Calu3 (cell line): ENCODE measurements at regions not wholly inside any gene's neighbourhood (a gene's known extent, or its start where the extent isn't known, plus 50 kb on each side); places are given as distances from the start of the nearest gene placed in this dataset.
"Not testable (repeated sequence)": the region's sequence is repeated elsewhere in the genome, so short reads cannot be mapped to it uniquely, and the experiment has no call there.

Experiments
- BruUV-seq: library from RNA; stranded (reverse); fragments of 400-500 nt; replicated peaks from 2 replicates; lab custom pipeline; 2021; lab: Mats Ljungman, UMichigan
- CTCF ChIA-PET: fragments of 300-600 bp; sonication (Branson Sonifier 250); formaldehyde crosslinking; loops from one replicate; lab custom pipeline; 2022; ENCODE audit warnings: antibody characterized with exemption; lab: Charles Lee
- DNase-seq: peaks from one replicate; pipeline ENCODE4 v3.0.0; 2022
- H3K27ac Mint-ChIP-seq: one replicate; pipeline ENCODE4 v1.8.0; 2022; ENCODE audit warnings: mixed read lengths; ENCODE audit not compliant: unreplicated experiment
- H3K27me3 Mint-ChIP-seq: one replicate; pipeline ENCODE4 v1.8.0; 2022; ENCODE audit warnings: mixed read lengths; ENCODE audit not compliant: unreplicated experiment
- H3K36me3 Mint-ChIP-seq: one replicate; pipeline ENCODE4 v1.8.0; 2022; ENCODE audit warnings: mild to moderate bottlenecking, moderate library complexity, mixed read lengths; ENCODE audit not compliant: insufficient read depth, unreplicated experiment
- H3K4me1 Mint-ChIP-seq: one replicate; pipeline ENCODE4 v1.8.0; 2022; ENCODE audit warnings: mild to moderate bottlenecking, low read depth, mixed read lengths; ENCODE audit not compliant: unreplicated experiment
- H3K4me3 Mint-ChIP-seq: one replicate; pipeline ENCODE4 v1.8.0; 2022; ENCODE audit warnings: mild to moderate bottlenecking, low read depth, moderate library complexity, mixed read lengths; ENCODE audit not compliant: unreplicated experiment
- H3K9me3 Mint-ChIP-seq: one replicate; pipeline ENCODE4 v1.8.0; 2022; ENCODE audit warnings: low read depth, mixed read lengths; ENCODE audit not compliant: unreplicated experiment
- intact Hi-C: fragments of 100-400 bp; cut with micrococcal nuclease; formaldehyde crosslinking; loops from one replicate; pipeline ENCODE4 v1.10.0; 2022; ENCODE audit not compliant: unreplicated experiment
- TF ChIP-seq, protein P1 (sequence below): fragments of 200-600 bp; IDR thresholded peaks from one replicate; pipeline ENCODE4 v1.8.0; 2022; ENCODE audit warnings: antibody characterized with exemption; ENCODE audit not compliant: unreplicated experiment

GRCh38 chr3:82448320-82448719 is 686.9 kb upstream of the GBE1 start:
- no peaks in the 10 kb centered on the region for H3K36me3 Mint-ChIP-seq
- H3K9me3 Mint-ChIP-seq: peaks cover 9% of the 10 kb centered on the region
- no peaks in the 10 kb centered on the region for H3K27me3 Mint-ChIP-seq
- H3K4me1 Mint-ChIP-seq: no peaks in the 10 kb centered on the region
- no peak overlapping the region for H3K27ac Mint-ChIP-seq
- CTCF ChIA-PET: no interaction called here
- no peak overlapping the region for H3K4me3 Mint-ChIP-seq
- BruUV-seq: no TSS peak
- intact Hi-C loops: no loop called here
- TF ChIP-seq, protein P1, sequence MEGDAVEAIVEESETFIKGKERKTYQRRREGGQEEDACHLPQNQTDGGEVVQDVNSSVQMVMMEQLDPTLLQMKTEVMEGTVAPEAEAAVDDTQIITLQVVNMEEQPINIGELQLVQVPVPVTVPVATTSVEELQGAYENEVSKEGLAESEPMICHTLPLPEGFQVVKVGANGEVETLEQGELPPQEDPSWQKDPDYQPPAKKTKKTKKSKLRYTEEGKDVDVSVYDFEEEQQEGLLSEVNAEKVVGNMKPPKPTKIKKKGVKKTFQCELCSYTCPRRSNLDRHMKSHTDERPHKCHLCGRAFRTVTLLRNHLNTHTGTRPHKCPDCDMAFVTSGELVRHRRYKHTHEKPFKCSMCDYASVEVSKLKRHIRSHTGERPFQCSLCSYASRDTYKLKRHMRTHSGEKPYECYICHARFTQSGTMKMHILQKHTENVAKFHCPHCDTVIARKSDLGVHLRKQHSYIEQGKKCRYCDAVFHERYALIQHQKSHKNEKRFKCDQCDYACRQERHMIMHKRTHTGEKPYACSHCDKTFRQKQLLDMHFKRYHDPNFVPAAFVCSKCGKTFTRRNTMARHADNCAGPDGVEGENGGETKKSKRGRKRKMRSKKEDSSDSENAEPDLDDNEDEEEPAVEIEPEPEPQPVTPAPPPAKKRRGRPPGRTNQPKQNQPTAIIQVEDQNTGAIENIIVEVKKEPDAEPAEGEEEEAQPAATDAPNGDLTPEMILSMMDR: no peak
- DNase-seq: no peak

- H3K4me3 Mint-ChIP-seq, H3K36me3 Mint-ChIP-seq, intact Hi-C loops, H3K27ac Mint-ChIP-seq, H3K4me1 Mint-ChIP-seq, H3K9me3 Mint-ChIP-seq, H3K27me3 Mint-ChIP-seq, BruUV-seq, DNase-seq: not testable (repeated sequence)
- CTCF ChIA-PET: interaction anchor here (1.0 kb wide), 1 partner anchor 20 kb away, joined by 3 read pairs; no protein-coding TSS in a partner anchor
Observed at GRCh38 chr3:82428821-82429220, 667.4 kb upstream of the GBE1 start.

DNA sequence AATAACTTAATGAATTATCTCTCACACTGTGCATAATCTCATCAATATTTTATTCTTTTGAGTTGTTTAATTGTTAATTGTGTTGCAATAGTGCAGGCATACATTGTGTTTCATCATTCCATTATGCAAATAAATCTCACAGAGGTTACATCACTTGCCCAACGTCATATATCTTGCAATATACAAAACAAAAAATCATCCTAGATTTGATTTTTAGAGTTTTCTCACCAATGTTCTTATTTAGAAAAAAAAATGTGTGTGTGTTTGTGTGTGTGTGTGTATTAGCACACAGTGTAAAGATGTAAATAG is 662.5 kb upstream of the GBE1 start:
- no peaks in the 10 kb centered on the region for H3K9me3 Mint-ChIP-seq
- no peak for DNase-seq
- intact Hi-C loops: no loop called here
- peaks cover 5% of the 10 kb centered on the region for H3K4me1 Mint-ChIP-seq
- no peak overlapping the region for H3K27ac Mint-ChIP-seq
- no peaks in the 10 kb centered on the region for H3K27me3 Mint-ChIP-seq
- no TSS peak for BruUV-seq
- H3K36me3 Mint-ChIP-seq: no peaks in the 10 kb centered on the region
- H3K4me3 Mint-ChIP-seq: no peak overlapping the region
- TF ChIP-seq, protein P1: no peak
- CTCF ChIA-PET: no interaction called here

- H3K27ac Mint-ChIP-seq: no peak overlapping the region
- H3K9me3 Mint-ChIP-seq: no peaks in the 10 kb centered on the region
- H3K27me3 Mint-ChIP-seq: no peaks in the 10 kb centered on the region
- no TSS peak for BruUV-seq
- DNase-seq: no peak
- intact Hi-C loops: no loop called here
- H3K4me1 Mint-ChIP-seq: no peaks in the 10 kb centered on the region
- CTCF ChIA-PET: no interaction called here
- TF ChIP-seq, protein P1: no peak
- H3K4me3 Mint-ChIP-seq: no peak overlapping the region
- no peaks in the 10 kb centered on the region for H3K36me3 Mint-ChIP-seq
Observed at GRCh38 chr3:82423268-82424030, 662.0 kb upstream of the GBE1 start.

DNA sequence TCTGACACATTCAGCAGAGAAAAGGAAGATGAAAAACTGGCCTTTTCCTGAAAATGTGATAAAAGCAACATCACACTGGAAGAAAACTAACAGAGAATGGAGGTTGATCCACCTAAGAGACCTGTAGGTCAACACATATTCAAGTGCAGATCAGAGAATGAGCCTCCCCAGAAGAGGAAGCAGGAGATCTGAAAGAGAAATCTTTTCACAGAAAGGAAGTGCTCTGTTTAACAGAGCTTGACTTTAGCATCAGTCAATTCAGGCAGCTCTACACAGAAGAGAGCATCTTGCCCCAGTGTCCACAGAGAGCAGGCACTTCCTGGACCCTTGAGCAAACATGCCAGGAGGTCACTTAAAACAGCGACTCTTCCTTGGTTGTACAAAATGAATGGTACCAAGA is 655.4 kb upstream of the GBE1 start:
- intact Hi-C loops: no loop called here
- BruUV-seq: no TSS peak
- H3K27me3 Mint-ChIP-seq: no peaks in the 10 kb centered on the region

More for the DNA sequence above, 655.4 kb upstream of the GBE1 start:
- Mint-ChIP-seq H3K9me3 (no peaks in the 10 kb centered on the region), H3K4me3 (no peak overlapping the region), H3K4me1 (no peaks in the 10 kb centered on the region), H3K36me3 (no peaks in the 10 kb centered on the region), H3K27ac (no peak overlapping the region)
- CTCF ChIA-PET: no interaction called here
- TF ChIP-seq, protein P1: no peak
- DNase-seq: no peak
